ENCODE measurements at regions not wholly inside any gene's neighbourhood (a gene's known extent, or its start where the extent isn't known, plus 50 kb on each side); places are given as distances from the start of the nearest gene placed in this dataset.

GRCh38 chr14:87869619-87870583 is 123.1 kb downstream of the GALC start:
- TF ChIP-seq CTCF (IDR thresholded peaks at IDR 0.05), result no peak
- no peak for TF ChIP-seq POLR2A (IDR thresholded peaks at IDR 0.05)
- no peak for DNase-seq
- Histone ChIP-seq H3K36me3 (no peaks in the 10 kb centered on the region), H3K27ac (no peak overlapping the region), H3K27me3 (no peaks in the 10 kb centered on the region), H3K4me1 (no peaks in the 10 kb centered on the region), H3K9me3 (no peaks in the 10 kb centered on the region), H3K4me3 (no peak overlapping the region)
- 56 to 71% methylated on average over 3 to 4 of the region's 4 CpGs for WGBS, 2 donors
- intact Hi-C loops (cut with DNase I), result no loop called here

- no peaks in the 10 kb centered on the region for H3K36me3 ChIP-seq
- no peaks in the 10 kb centered on the region for H3K27me3 ChIP-seq
- intact Hi-C loops (cut with DNase I), result no loop called here
- no peaks in the 10 kb centered on the region for H3K9me3 ChIP-seq
- no peaks in the 10 kb centered on the region for H3K4me1 ChIP-seq
- WGBS, 2 donors, result 40 to 61% methylated on average over 3 of the region's 3 CpGs
- no peak overlapping the region for H3K4me3 ChIP-seq
- TF ChIP-seq POLR2A (IDR thresholded peaks at IDR 0.05) (no peak), CTCF (IDR thresholded peaks at IDR 0.05) (no peak)
- H3K27ac ChIP-seq, result no peak overlapping the region
- no peak for DNase-seq
Observed at GRCh38 chr14:87868920-87869319, 124.1 kb downstream of the GALC start.

- Histone ChIP-seq H3K4me3 (no peak overlapping the region), H3K9me3 (no peaks in the 10 kb centered on the region), H3K4me1 (no peaks in the 10 kb centered on the region), H3K27me3 (no peaks in the 10 kb centered on the region), H3K36me3 (no peaks in the 10 kb centered on the region), H3K27ac (no peak overlapping the region)
- intact Hi-C loops (cut with DNase I), result no loop called here
- no peak for DNase-seq
- no peak for TF ChIP-seq POLR2A (IDR thresholded peaks at IDR 0.05)
- no peak for TF ChIP-seq CTCF (IDR thresholded peaks at IDR 0.05)
- 74 to 76% methylated on average over 3 of the region's 3 CpGs for WGBS, 2 donors
Observed at GRCh38 chr14:87866116-87866515, 126.9 kb downstream of the GALC start.

GRCh38 chr14:87864356-87865270 is 128.4 kb downstream of the GALC start:
- Histone ChIP-seq H3K27ac (no peak overlapping the region), H3K36me3 (no peaks in the 10 kb centered on the region), H3K9me3 (no peaks in the 10 kb centered on the region), H3K4me3 (no peak overlapping the region), H3K4me1 (no peaks in the 10 kb centered on the region), H3K27me3 (no peaks in the 10 kb centered on the region)
- TF ChIP-seq CTCF (IDR thresholded peaks at IDR 0.05) (no peak), POLR2A (IDR thresholded peaks at IDR 0.05) (no peak)
- intact Hi-C loops (cut with DNase I), result no loop called here
- WGBS, 2 donors, result 65 to 69% methylated on average over 7 of the region's 7 CpGs
- no peak for DNase-seq

GRCh38 chr14:87863047-87863446 is 129.9 kb downstream of the GALC start:
- intact Hi-C loops (cut with DNase I), result no loop called here
- H3K27me3 ChIP-seq, result no peaks in the 10 kb centered on the region
- WGBS, 2 donors, result 81 to 82% methylated on average over 3 of the region's 3 CpGs
- no peak overlapping the region for H3K4me3 ChIP-seq
- H3K27ac ChIP-seq, result no peak overlapping the region
- no peaks in the 10 kb centered on the region for H3K4me1 ChIP-seq
- no peaks in the 10 kb centered on the region for H3K9me3 ChIP-seq
- no peaks in the 10 kb centered on the region for H3K36me3 ChIP-seq
- TF ChIP-seq CTCF (IDR thresholded peaks at IDR 0.05) (no peak), POLR2A (IDR thresholded peaks at IDR 0.05) (no peak)
- no peak for DNase-seq

Measured in esophagus squamous epithelium (tissue), 5 donors.